Activated naive CD4-positive, alpha-beta T cell (primary cell): ENCODE measurements at regions not wholly inside any gene's neighbourhood (a gene's known extent, or its start where the extent isn't known, plus 50 kb on each side); places are given as distances from the start of the nearest gene placed in this dataset.

ENCODE experiments used
- DNase-seq, 4 experiments: peaks; one replicate each; lab custom pipeline; 2025; lab: John Stamatoyannopoulos, UW

DNA sequence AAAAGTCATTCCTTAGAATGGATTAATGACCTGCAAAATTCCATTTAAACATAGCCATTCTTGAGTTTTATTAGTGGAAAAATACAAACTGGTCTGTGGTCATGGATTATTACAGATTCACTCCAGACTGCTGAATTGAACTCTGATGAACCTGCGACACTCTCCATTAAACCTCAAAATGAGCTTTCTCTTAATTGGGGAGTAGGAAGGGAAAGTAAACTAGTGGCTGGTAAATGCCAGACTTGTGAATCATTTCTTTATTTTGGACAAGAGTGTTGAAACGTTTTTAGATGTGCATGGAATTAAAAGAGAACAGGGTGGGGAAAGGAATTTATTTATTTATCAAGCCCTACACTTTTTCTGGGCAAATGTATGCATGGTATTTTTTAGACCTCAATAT, 321.2 kb upstream of the FANCL start:
- DNase-seq, result no peak

DNA sequence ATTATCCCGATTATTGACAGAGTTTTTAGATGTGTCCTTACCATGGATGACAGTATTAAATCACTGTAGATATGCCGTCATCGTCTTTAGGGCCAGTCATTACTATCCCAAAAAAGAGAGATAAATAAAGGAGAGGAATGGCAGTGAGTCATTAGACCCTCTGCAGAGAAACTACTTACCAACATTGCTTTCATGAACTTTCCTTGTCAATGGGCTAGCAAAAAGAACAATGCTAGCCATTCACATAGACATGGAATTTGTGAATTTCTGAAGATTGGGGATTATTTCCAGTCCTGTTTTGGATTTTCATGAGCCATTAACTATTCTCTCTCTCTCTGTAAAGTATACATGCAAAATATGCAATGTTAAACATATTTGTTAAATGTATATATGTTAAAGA, 319.4 kb upstream of the FANCL start:
- no peak for DNase-seq

DNA sequence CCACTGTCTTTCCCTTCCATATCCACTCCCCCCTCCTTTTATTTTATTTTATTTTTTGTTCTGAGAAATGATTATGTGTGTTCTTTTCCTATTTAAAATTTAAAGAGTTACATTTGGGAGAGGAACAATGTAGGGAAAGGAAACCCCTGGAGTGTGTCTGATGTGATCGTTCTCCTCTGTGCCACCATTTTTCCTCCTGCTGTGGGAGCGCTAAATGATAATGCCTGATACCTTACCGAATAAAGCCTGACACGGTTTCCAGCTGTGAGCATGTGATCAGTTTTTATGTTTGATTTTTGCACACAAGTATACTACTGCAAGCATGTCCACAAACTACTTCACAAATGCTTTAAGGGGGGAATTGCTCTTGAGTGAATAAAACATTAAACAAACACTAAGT, 317.8 kb upstream of the FANCL start:
- no peak for DNase-seq

DNA sequence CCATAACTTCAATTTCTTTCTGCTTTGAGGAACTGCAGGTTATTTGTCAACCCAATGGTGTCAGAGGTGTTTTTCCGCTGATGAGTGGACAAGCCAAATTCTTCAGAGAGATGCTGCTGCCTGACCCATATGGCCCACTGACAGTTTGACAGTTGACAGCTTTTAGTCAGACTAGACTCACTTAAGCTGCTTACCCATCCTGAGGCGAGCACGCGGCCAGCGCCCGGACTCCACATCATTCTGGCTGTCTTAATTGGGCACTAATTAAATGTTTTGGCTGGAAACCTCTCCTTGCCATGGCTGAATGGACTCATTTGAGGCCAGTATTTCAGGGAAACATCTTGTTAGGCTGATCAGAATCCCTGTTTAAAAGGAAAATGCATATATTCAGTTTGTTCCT, 316.1 kb upstream of the FANCL start:
- no peak for DNase-seq

DNA sequence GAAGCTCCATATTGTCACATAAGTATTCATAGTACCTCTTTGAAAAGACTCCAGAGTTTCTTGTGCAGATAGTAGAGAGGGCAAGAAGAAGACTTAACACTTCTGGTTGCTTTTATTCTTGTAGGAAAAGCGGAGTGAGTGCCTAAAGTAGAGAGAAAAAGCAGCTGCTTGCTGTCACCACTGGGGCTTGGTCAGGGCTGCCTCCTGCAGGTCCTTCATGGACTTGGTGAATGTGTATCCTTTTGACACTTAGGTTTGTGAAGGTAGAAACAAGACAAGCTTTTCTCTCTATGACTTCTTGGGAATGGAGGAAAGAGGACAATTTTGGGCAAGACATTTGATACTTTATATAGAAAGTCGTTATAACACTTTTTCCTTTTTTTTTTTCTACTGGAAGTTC, 312.8 kb upstream of the FANCL start:
- DNase-seq, result no peak

DNA sequence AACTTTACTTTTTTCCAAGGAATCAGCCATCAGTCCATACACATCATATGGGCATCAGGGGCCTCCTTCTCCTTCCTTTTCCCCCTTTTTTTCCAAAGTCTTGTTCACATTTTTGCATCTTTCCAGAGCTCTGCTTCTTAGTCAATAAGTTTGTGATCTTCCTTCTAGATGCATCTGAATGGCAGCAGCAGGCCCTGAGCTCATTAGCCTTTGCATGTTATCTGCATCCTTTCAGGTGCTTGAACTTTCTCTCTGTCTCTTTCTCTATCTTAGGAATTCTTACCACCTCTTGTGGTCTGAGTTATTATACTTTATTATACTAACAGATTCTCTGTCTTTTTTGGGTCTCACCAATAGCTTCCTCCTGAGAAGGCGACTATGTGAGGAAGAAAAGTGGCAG, 312.4 kb upstream of the FANCL start:
- no peak for DNase-seq

DNA sequence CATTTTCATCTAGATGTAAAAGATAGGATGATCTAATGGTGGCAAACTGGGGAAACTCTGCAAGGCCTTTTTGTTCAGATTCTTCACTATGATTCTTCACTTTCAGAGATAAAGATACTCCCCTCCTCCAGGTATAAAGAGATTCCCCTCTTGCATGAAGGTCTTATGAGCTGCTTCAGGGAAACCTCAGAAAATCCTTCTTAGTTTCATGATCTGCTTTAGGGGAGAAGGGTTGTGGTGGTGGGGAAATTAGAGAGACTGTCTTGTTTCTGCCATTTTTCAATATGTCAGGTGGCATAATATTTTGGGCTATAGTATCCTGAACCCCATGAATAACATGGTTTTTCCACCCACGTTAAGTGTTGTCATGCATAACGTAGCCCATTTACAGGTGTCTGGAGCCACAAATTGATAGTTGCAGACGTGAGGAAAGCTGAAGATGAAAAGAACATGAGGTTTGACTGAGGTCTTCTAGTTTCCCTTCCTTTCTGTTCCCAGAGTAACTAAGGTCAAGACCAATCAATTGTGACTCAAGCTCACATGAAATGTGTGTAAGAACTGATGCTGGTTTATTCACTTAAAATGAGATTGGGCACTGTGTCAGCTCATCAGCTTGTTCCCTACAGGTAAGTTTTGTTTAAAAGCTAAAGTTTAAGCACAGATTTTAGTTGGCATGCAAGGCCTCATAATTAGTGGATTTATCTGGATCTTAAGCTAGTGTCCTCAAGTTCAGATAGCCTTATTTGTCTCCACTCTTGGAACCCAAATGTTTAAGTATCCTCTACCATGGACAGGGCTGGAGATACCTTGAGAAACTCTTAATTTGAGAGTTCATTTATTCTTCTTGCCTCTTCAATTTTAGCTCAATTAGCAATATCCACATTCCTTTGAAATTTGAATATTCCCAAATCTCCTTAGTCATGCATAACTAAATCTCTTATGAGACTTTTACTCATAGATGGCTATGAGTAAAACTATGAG, 304.5 kb upstream of the FANCL start:
- DNase-seq, result no peak

DNA sequence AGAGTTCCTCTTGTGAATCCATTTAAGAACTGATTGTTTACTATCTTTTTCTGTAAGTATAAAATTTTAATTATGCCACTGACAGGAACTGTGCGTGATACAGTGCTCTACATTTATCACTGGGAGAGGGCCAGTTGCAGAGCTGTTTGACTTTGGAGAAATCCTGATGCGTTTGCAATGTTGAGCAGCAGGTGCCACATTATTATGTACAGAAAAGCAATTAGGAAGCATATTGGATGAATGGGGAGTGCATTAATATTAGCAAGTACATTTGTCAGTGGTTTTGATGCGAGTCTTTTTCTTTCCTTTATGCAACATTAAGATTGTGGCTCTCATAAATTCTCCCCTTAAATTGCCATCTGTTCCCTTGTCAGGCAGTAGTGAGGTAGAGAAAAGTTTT, 302.3 kb upstream of the FANCL start:
- no peak for DNase-seq

DNA sequence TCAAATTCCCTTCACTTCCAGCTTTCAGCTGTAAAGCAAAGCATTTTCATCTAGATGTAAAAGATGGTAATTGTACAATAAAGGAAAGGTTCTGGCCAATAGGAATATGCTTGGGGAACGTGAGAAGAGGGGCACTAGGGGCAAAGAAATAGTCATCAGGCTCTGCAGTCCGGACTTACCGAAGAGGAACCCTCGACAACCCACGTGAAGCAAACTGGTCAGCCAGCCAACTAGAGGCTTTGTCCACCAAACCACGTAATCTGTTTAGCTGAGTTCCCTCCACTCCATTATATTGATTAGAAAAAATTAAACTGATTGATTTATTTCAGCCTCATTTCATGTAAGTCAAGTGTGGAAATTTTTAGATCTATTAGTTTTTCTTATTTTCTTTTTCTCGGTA, 300.4 kb upstream of the FANCL start:
- no peak for DNase-seq

DNA sequence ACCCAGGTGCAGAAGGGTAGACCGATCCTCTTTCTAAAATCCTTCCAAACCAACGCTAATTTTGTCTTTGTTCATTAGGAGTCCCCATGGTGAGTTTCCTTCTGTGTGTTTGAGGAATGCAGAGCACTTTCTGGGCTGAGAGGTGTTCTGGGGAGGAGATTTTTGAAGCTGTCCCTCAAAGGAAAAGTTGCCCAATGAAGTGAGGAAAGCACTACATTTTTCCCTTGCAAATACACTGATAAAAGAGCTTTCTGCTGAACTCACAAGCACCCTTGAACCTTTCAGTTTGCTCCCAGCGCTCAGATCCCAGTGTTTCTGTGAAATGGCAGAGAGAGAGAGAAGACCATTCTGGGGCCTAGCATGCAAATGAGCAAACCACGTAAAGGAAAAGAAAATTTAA, 299.6 kb upstream of the FANCL start:
- DNase-seq, result no peak

DNA sequence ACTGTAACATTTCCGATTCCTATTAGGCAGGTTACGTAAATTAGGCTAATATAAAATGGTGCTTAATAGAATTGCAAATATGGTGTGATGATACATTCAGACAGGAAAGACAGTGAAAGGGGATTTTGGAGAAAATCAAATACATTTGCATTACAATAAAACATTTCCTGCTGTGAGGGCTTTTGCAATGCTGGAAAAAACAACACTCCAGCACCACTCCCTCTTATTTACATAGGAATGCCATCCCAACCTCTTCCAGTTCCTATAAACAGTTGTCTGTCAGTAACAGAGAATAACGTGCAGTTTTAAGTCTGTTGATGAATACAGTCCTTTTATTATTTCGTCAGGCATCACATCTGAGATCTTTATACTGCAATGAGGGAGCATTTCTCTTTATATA, 298.8 kb upstream of the FANCL start:
- DNase-seq, result no peak

DNA sequence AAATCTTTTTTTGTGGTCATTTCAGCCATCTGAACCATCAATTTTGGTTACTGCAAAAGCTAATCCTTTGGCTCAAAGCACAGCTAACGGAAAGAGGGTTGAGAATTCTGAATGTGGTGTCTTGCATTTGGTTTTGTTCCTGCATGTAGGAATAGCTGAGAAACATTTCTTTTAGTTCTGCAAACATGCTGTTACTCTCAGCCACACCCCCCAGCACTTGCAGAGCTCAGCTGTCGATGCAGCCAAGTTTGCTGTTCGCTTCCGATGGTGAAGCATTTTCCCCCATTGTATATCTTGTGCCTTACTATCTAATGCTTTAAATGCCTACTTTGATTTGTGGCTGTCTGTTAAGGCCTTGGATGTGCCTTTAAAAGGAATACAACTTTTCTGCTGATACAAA, 294.9 kb upstream of the FANCL start:
- DNase-seq, result no peak

DNA sequence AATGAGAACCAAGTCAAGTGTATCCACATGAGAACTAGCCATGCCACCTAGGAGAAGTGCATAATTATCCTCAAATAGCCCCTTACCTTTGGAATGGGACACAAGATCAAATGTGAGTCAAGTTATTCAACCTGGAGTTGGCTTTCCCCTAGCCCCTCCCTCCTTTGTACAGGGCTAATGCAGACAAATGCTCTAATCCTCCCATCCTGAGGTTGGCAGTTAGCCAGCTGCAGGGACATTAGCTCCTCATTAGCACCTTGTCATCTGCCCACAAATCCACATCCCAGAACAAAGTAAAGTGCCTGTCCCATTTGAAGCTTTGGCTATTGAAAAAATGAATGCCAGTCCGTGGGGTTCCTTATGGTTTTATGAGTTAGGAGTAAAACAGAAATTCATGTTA, 294.1 kb upstream of the FANCL start:
- DNase-seq, result no peak

DNA sequence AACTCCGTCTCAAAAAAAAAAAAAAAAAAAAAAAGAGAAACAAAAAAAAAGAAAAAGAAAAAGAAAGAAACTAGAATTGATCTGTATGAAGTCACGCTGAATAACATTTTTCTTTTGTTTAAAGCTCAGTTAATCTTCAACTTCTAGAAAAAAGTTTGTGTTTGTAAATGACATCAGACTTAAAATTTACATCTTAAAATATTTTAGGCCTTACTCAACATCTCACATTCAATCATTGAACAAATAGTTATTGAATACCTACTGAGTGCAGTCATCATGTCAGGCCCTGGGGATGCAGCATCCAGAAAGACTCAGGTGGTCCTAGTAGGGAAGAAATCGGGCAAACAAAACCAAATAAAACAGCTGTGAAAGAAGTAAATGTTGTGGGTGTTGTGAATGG, 292.3 kb upstream of the FANCL start:
- no peak for DNase-seq

DNA sequence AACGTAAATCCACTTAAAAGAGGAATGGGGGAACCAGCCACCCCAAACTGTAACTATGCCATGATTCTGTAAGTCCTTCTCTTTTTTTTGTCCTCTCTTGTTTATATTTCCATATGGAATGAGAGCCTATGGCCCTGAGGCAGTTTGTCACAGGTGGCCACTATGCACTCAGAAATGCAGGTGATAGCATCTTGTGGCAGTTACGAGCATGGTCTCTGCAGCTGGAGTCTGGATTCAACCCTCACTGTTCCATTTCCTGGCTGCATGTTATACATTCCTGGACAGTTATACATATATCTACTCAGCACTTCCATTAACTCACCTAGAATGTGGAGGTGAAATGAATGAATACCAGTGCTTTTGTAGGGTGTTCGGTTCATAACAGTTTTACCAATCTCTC, 291.5 kb upstream of the FANCL start:
- no peak for DNase-seq

DNA sequence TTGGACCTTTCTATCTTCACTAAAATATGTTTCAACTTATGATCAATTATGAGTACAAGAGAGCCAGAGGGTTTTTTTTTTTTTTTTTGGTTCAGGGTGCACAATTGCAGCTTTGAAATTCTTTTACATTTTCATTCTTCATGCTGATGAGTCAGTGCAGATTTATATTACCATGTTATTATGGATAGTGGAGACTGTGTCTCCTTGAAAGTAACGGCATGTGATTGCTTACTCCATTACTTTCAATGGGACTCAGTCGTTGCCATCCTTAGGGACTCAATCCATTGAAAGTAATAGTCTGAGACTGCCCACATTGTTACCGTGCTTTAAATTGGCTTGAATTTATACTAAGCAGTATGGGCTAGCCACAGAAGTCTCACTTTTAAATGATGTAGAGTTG, 286.5 kb upstream of the FANCL start:
- DNase-seq, result no peak

DNA sequence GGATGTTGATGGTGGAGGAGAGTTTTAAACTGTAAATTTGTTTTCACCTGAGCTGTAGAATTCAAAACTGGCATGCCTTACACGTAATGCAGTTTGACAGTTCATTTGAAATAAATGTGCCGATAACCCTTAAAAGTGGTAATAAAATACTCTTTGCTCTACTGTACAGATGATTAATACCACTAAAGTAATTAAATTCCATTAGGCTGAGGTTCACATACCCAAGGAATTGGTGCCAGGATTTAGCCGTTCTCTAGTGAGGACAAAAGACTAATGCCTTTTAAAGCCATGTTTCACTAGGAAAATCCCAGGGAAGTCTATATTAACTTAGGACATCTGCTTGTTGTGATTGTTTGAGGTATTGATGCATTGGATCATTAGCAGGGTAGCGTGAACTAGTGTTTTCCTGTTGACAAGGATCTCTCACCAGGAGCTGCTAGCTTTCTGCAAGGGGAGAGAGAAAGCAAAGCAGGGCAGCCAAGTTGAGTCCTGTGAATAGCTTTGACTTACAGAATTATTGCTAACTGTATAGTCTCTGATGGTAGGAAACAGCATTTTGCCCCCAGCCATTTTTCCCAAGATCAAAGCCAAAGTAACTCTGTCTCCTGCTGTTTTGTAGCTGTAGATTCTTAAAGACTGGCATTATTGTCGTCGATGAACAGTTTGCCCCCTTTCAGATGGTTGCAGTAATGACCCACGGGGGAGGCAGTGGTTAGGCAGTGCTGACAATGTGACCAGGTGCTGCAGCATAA, 280.9 kb upstream of the FANCL start:
- no peak for DNase-seq

DNA sequence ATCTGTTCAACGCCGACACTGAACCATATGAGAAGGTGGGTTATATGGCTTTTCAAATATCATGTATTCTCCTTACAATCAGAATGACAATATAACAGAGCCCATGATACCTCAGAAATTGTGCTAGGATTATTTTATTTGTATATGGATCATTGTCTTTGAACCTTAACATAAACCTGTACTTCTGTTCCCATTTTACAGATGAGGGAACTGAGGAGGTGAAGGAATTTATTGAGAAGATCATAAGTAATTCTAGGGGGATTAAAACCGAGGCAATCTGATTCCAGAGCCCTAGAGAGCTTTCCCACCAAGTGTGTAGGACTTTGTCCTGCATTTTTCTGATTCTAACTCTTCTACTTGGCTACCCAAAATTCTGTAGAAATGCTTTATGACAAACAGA, 279.8 kb upstream of the FANCL start:
- no peak for DNase-seq

DNA sequence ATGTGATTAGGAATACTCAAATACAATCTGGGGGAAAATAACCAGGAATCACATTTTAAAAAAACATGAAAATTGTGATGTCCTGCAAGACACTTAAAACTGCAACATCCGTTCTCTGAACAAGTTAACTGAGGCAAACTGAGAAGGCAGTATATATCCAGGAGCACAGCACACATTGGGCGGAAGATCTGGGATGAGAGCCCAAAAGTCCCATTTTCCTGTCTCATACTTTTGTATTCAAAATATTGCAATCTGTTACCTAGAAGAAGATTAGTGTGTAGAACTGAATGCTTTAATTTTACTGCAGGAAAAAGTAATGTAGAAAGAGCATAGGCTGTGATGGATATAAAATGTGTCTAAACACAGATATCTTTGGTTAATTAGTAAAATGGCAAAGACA, 276.8 kb upstream of the FANCL start:
- no peak for DNase-seq

DNA sequence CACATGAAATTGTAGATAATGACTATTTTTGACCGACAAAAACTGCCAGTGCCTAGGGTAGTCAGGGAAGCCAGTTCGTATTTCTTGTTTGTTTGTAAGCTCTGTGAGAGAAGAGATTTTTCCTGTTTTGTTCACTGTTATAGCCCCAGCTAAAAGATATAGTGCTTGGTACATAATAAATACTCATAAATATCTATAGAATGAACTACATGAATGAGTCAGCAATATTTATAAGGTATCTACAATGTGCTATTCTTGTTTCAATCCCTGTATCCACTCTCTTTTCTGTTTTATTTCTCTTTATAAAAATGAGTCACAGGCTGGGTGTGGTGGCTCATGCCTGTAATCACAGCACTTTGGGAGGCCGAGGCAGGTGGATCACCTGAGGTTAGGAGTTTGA, 275.6 kb upstream of the FANCL start:
- DNase-seq, result no peak

DNA sequence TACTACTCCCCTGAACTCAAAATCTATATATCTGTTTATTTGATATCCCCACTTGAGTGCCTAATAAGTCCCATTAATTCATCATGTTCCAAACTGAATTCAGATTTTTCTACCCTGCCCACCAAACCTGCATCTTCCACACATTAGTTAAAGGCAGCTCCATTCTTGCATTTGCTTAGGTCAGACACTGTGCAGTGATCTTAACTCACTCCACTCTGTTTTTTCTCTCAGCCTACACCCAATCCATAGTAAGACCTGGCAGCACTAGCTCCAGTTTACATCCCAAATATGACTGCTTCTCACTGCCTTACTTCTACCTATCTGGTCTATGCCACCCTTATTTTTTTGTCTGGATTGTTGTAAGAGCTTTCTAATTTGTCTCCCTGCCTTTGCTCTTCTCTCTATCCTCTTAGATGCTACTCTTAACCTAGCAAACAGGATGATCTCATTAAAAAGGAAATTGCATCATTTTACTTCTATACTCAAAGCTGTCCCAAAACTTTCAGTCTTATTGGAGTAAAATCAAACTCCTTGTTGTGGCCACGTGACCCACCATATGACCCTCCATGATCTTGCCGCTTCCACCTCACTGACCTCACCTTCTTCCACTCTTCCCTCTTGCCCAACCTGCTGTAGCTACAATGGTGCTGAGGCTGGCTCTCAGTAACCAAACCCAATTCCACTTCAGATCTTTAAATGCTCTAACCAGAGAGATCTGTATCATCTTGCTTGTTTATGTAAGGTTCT, 274.9 kb upstream of the FANCL start:
- DNase-seq, result no peak

DNA sequence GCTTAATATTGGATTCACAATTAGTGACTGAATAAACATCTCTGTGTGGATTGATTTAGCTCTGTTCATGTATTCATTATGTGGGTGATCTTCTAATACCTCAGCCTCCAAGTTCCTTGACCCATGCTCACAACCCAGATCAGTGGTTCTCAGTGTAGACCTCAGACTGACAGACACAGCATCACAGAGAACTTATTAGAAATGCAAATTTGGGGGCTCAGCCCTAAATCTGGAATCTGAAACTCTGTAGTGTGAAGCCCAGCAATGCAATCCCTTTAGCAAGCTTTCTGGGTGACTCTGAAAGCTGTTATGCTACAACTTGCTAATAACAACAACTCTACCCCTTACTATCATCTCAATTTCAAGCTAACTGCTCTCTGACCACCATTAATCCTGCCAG, 273.1 kb upstream of the FANCL start:
- no peak for DNase-seq

DNA sequence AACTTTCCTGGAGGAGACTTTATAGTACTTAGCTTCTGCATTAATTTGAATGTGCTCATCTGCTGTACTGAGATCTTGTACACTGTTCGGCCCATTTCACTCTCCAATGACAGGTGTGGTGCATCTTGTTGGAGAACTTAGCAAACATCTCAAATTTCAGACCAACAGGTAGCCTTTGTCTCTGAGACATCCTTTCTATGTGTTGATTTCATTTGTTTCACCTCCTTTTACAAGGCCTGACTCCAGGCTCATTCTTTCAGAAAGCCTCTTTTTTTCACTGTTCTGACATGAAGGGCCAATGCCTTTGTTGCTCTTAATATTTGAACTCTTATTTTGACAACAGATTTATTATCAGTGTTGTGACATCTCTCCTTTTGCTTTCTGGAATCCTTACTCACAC, 271.8 kb upstream of the FANCL start:
- DNase-seq, result no peak
